SW 1271 (cell line): ENCODE measurements at regions not wholly inside any gene's neighbourhood (a gene's known extent, or its start where the extent isn't known, plus 50 kb on each side); places are given as distances from the start of the nearest gene placed in this dataset.
"Not testable (repeated sequence)": the region's sequence is repeated elsewhere in the genome, so short reads cannot be mapped to it uniquely, and the experiment has no call there.

Experiments
- DNase-seq, 2 experiments: peaks; one replicate each; lab custom pipeline; 2025; lab: John Stamatoyannopoulos, UW

- DNase-seq = no peak
Observed at GRCh38 chr7:34332006-34332405, 326.0 kb upstream of the NPSR1 start.

DNA sequence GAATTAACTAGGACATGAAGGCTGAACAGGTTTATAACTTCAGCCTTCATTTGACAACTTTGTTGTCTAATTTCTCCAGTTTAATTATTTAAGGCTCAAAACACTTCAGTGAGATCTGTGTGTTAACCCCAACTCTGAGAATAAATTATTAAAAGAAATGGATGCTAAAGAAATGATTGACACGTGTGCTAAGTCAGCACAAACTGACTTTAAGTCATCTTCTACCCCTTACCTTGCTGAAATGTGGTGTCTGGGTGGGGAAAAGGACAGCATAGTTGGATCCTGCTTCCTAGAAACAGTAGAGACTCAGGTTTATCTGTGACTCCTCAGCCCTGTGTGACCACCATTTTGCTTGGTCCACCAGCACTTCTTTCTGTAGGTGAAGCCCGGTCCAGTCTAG, 324.8 kb upstream of the NPSR1 start:
- DNase-seq = no peak

- no peak for DNase-seq
Observed at GRCh38 chr7:34333925-34334324, 324.1 kb upstream of the NPSR1 start.

GRCh38 chr7:34337163-34337562, 320.9 kb upstream of the NPSR1 start:
- DNase-seq = no peak

- no peak for DNase-seq
Observed at GRCh38 chr7:34338961-34339526, 319.0 kb upstream of the NPSR1 start.

GRCh38 chr7:34341326-34341725, 316.7 kb upstream of the NPSR1 start:
- no peak for DNase-seq

- DNase-seq = no peak
Observed at GRCh38 chr7:34342387-34342786, 315.6 kb upstream of the NPSR1 start.

DNA sequence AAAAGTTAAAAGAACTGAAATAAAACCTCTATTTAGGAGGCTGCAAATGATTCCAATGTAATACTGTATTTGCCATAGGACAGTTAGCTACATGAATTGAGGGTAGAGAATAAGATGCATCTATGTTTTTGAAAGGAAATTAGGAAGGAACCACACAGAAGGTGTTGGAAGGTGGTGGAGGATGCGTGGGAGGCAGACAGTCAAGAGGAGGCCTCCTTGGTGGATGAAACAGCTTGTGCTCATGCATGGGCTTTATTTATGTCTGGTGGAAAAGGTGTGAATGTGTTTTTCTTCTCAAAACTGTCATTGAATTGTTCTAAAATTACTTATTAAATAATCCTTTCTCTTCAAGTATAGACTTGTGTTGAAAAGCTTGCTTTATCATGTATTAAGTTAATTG, 314.4 kb upstream of the NPSR1 start:
- no peak for DNase-seq

GRCh38 chr7:34354011-34354410, 304.0 kb upstream of the NPSR1 start:
- DNase-seq = no peak

GRCh38 chr7:34354899-34355298, 303.1 kb upstream of the NPSR1 start:
- DNase-seq = no peak

GRCh38 chr7:34357068-34357467, 300.9 kb upstream of the NPSR1 start:
- DNase-seq = no peak

DNA sequence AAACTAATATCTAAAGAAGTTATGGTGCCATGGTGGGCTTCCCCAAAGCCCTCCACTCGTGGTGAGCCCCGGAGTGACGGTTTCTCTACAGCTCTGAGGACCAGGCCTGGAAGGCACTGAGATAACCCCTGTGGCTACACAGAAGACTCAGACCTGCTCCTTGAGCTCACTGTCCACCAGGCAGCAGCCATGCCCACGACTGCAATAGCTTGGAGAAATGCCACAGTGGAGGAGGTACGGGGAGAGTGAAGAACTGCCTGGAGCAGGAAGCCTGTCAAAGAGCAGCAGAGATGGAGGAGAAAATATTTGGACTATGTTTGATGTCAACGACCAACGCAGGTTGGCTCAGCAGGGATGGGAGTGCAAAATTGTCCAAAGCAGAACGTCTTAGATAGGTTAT, 300.1 kb upstream of the NPSR1 start:
- no peak for DNase-seq

GRCh38 chr7:34358578-34358977, 299.4 kb upstream of the NPSR1 start:
- DNase-seq = not testable (repeated sequence)

- DNase-seq = no peak
Observed at GRCh38 chr7:34361663-34362250, 296.3 kb upstream of the NPSR1 start.

DNA sequence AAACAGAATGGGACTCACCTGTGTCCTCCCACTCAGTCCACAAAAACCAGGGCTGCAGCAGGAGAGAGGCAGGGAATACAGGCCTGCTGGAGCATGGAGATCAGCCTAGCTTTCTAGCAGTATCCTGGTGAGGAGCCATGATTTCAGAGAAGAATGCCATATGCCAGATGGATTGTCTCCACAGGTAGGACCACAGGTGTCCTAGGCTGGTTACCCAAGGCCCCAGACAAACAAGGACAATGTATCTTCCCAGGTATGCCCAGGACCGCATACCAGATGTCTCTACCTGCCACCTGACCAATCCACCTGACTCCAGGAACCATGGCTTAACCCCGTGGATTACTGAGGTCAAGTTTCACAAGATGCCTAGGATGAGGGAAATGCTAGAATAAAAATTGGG, 295.4 kb upstream of the NPSR1 start:
- DNase-seq = no peak

DNA sequence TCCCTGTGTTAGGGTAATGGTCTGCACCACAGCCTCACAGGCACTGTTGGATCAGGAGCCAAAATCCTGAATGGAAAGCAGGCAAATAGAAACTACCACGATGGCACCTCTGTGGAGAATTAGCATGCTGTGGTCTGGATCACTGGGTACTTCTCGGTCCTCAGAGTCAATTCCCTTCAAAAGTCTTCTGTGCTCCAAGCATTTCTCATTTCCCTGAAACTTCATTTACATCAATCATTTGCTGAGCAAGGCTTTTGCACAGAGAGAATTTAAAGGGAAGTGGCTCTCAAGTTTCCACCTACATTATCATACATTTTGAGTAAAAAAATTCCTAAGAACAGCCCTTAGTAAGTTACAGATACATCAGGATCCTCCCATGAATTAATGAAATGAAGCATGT, 293.9 kb upstream of the NPSR1 start:
- DNase-seq = no peak

DNA sequence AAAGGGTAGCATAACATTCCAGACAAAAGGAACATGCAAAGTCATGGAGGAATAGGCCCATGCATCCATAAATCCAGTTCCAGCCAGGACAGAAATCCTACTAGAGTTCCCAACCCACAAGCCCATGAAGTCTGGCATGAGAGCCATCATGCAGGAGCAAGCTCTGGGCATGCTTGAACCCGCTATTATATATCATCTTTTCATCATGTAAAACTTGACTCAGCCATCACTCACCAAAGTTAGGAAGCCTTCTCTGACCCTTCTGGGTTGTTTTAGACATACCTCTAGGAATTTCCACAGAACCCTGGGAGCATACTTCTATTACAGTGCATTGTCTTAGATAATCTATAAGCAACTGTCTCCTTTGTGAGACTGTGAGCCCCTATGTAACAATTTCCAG, 293.0 kb upstream of the NPSR1 start:
- DNase-seq = no peak

GRCh38 chr7:34365611-34366010, 292.4 kb upstream of the NPSR1 start:
- no peak for DNase-seq

DNA sequence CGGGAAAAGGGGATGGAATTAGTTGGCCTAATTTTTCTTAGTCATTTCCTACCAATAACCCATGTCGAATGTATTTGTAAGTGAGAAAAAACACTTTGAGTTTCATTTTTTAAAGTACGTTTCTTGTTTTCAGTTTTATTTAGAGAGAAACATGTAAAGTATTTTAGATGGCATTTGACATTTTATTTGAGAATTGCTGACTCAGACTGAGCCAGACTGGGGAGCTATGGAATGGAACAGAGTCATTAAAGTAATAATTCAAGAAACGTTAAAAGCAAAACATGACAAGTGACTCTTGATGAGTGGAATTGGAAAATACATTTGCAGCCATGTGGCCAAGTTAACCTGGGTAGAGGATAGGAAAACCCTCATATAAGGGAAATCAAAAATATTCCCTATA, 286.1 kb upstream of the NPSR1 start:
- no peak for DNase-seq

GRCh38 chr7:34373940-34374339, 284.1 kb upstream of the NPSR1 start:
- no peak for DNase-seq

DNA sequence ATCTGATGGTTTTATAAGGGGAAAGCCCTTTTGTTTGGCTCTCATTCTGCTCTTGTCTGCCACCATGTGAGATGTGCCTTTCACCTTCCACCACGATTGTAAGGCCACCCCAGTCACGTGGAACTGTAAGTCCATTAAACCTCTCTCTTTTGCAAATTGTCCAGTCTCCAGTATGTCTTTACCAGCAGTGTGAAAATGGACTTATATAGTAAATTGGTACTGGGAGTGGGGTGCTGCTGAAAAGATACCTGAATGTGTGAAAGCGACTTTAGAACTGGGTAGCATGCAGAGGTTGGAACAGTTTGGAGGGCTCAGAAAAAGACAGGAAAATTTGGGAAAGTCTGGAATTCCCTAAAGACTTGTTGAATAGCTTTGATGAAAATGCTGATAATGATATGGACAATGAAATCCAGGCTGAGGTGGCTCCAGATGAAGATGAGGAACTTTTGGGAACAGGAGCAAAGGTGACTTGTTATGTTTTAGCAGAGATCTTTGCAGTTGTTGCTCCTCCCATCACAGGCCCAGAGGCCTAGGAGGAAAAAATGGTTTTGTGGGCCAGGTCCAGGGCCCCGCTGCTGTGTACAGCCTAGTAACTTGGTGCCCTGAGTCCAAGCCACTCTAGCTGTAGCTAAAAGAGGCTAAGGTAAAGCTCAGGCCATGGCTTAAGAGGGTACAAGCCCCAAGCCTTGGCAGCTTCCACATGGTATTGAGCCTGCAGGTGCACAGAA, 275.7 kb upstream of the NPSR1 start:
- DNase-seq = no peak

DNA sequence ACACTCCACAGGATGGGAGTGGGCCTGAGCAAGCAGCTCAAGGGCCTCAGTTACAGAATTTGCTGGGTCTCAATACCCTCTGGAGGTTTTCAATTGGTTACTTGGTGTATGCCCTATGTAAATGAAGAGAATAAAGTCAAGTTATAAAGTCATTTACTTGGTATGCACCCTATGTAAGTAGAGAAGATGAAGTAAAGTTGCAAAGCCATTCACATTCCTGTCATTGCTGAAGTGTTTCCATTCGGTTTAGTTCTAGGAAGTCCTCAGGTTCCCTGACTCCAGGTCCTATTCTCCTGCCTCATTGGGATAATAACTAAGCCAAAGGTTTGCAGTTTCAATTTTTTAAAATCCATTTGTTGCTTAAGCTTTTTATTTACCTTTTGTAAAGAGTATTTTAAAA, 272.6 kb upstream of the NPSR1 start:
- DNase-seq = no peak

- DNase-seq = no peak
Observed at GRCh38 chr7:34389332-34390078, 268.5 kb upstream of the NPSR1 start.
